Nephron (organoid): ENCODE measurements at regions not wholly inside any gene's neighbourhood (a gene's known extent, or its start where the extent isn't known, plus 50 kb on each side); places are given as distances from the start of the nearest gene placed in this dataset.

Experiments used
- H3K27ac Mint-ChIP-seq, 3 experiments: 2 replicates each; pipeline ENCODE4 v1.8.0; 2020; ENCODE audit warnings: mixed read lengths in 3 of 3, mild to moderate bottlenecking in 2 of 3, moderate library complexity in 1 of 3
- H3K27me3 Mint-ChIP-seq: 2 replicates; pipeline ENCODE4 v1.8.0; 2021; ENCODE audit warnings: low read depth, mild to moderate bottlenecking, moderate library complexity, mixed read lengths
- H3K36me3 Mint-ChIP-seq: 2 replicates; pipeline ENCODE4 v1.8.0; 2020; ENCODE audit warnings: low read depth, mixed read lengths
- H3K4me1 Mint-ChIP-seq: 2 replicates; pipeline ENCODE4 v1.8.0; 2020; ENCODE audit warnings: mixed read lengths
- H3K4me3 Mint-ChIP-seq, 3 experiments: 2 replicates each; pipeline ENCODE4 v1.8.0; 2020; ENCODE audit warnings: mild to moderate bottlenecking in 3 of 3, mixed read lengths in 3 of 3, moderate library complexity in 2 of 3
- H3K9me3 Mint-ChIP-seq: 2 replicates; pipeline ENCODE4 v1.8.0; 2020; ENCODE audit warnings: mixed read lengths
- TF ChIP-seq, protein P1 (sequence below), 3 experiments: fragments of 200-600 bp; sonication (generic); IDR thresholded peaks; one replicate each; pipeline ENCODE4 v1.5.0; 2021; ENCODE audit warnings: antibody characterized with exemption in 3 of 3; ENCODE audit not compliant: unreplicated experiment in 3 of 3

DNA sequence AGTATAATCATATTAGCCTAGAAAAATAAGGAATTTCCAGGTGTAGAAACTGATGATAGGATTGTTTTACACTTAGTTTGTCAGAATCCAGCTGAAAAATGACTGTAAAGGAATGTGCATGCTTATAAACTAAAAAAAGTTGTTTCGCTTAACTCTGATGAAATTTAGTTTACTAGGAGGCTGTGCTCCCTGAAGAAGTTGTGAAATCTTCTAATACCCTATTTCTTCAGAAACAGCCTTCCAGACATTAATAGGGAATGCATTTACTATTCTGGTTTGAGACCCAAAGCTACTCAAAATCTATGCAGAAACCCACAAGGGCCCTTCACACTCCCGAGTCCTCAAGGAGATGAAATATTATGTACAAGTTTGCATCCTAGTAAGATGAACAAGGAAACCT lies 105.5 kb upstream of the SSTR4 start:
- Mint-ChIP-seq H3K36me3 (no peaks in the 10 kb centered on the region), H3K4me3 (no peak overlapping the region), H3K9me3 (peaks cover 3% of the 10 kb centered on the region), H3K27ac (no peak overlapping the region), H3K4me1 (peaks cover 11% of the 10 kb centered on the region), H3K27me3 (peaks cover 5% of the 10 kb centered on the region)
- TF ChIP-seq, protein P1, sequence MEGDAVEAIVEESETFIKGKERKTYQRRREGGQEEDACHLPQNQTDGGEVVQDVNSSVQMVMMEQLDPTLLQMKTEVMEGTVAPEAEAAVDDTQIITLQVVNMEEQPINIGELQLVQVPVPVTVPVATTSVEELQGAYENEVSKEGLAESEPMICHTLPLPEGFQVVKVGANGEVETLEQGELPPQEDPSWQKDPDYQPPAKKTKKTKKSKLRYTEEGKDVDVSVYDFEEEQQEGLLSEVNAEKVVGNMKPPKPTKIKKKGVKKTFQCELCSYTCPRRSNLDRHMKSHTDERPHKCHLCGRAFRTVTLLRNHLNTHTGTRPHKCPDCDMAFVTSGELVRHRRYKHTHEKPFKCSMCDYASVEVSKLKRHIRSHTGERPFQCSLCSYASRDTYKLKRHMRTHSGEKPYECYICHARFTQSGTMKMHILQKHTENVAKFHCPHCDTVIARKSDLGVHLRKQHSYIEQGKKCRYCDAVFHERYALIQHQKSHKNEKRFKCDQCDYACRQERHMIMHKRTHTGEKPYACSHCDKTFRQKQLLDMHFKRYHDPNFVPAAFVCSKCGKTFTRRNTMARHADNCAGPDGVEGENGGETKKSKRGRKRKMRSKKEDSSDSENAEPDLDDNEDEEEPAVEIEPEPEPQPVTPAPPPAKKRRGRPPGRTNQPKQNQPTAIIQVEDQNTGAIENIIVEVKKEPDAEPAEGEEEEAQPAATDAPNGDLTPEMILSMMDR (IDR thresholded peaks at IDR 0.05; ENCODE audit: unreplicated experiment in 3 of 3) = no peak

DNA sequence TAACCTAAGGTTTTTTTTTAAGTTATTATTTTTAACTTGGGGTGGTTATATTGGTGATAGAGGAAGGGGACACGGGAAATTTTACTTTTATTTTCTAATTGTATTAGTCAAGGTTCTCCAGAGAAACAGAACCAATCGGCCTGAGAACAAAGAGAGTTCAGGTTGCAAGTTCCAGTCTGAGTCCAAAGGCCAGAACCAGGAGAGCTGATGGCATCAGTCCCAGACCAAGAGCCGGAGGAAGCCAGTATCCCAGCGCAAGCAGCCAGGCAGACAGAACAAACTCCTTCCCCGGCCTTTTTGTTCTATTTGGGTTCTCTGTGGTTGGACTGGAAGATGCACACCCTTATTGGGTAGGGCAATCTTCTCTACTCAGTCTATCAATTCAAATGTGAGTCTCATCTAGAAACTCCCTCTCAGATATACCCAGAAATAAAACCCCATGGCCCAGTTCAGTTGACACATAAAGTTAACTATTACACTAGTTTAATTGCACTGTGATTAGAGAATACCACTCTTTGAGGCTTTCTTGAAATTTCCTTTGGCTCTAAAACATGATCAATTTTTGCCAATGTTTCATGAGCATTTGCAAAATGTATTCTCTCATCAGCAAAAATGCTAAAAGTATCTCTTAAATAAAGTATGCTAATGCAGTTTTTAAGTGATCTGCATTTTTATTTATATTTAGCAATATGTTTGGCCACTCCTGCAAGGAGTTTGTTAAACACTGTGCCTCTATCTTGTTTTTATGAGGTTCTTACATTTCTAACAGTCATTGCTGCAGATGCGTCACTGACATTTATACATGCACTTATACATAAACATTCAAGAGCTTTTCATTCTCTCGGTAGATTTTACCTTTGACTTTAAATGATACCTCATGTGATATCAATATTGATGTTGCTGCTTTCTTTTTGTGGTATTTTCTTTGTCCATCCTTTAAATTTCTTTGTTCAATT lies 103.2 kb upstream of the SSTR4 start:
- peaks cover 6% of the 10 kb centered on the region for H3K9me3 Mint-ChIP-seq
- no peaks in the 10 kb centered on the region for H3K4me1 Mint-ChIP-seq
- H3K4me3 Mint-ChIP-seq = no peak overlapping the region
- TF ChIP-seq, protein P1 (IDR thresholded peaks at IDR 0.05; ENCODE audit: unreplicated experiment in 3 of 3) = no peak
- no peaks in the 10 kb centered on the region for H3K36me3 Mint-ChIP-seq
- H3K27ac Mint-ChIP-seq = no peak overlapping the region
- no peaks in the 10 kb centered on the region for H3K27me3 Mint-ChIP-seq

DNA sequence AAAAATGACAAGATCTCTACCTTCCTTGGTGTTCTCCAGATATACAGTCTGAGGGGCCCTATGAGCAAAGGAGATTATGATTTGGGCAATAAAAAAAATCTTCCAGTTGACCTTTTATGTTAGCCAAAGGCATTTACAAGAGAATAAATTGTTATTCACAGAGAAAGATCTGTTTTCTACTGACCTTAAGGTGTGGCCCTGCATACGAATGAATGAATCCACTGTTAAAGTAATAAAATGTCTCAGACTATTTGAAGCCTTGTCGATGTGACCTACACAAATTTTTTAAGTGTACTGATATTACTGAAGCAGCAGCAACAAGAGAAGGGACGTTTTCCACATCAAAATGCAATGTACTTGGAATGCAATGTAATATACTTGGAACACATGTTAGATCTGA lies 95.9 kb upstream of the SSTR4 start:
- H3K9me3 Mint-ChIP-seq = peaks cover 3% of the 10 kb centered on the region
- no peak overlapping the region for H3K4me3 Mint-ChIP-seq
- no peaks in the 10 kb centered on the region for H3K36me3 Mint-ChIP-seq

DNA sequence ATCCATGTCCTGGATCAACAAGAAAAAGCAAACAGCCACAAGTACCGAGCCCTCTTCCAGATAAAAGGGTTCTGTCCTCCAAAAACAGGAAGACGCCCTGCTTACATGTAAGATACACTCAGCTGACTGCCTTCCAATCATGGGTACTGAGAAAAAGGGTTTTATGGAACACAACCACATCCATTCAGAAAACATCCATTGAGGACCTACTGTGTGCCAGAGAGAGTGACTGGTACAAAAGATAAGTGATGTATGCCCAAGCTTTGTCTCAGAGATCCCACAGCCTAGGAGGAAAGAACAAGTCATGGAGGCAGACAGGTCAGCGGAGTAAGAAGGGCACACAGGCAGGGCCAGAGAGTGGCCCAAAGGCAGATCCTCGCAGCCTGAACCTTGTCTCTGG lies 94.8 kb upstream of the SSTR4 start:
- peaks cover 42% of the 10 kb centered on the region for H3K4me1 Mint-ChIP-seq
- no peak overlapping the region for H3K27ac Mint-ChIP-seq
- peaks cover 4% of the 10 kb centered on the region for H3K27me3 Mint-ChIP-seq
- no peak overlapping the region for H3K4me3 Mint-ChIP-seq
- no peaks in the 10 kb centered on the region for H3K36me3 Mint-ChIP-seq
- peaks cover 2% of the 10 kb centered on the region for H3K9me3 Mint-ChIP-seq
- TF ChIP-seq, protein P1 (IDR thresholded peaks at IDR 0.05; ENCODE audit: unreplicated experiment in 3 of 3) = no peak

More for the DNA sequence above, 95.9 kb upstream of the SSTR4 start:
- peaks cover 4% of the 10 kb centered on the region for H3K27me3 Mint-ChIP-seq
- TF ChIP-seq, protein P1 (IDR thresholded peaks at IDR 0.05; ENCODE audit: unreplicated experiment in 3 of 3) = no peak
- no peak overlapping the region for H3K27ac Mint-ChIP-seq
- H3K4me1 Mint-ChIP-seq = peaks cover 35% of the 10 kb centered on the region

DNA sequence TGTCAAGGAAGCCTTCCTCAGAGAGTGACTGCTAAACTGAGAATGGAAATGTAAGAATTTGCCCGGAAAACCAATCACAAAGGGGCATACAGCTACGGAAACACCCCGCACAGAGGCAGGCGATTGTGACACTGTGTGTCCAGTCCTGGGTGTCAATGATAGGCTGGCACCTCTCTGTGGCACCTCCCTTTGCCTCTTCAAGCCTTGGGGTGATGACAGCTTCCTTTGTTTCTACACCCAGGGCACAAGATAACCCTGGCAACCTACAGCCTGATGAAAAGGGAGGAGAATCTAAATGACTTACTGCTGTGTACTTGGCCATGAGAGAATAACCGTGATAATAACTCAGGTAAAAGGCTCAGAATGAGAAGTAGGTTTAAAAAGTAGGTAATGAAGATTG lies 93.6 kb upstream of the SSTR4 start:
- H3K27me3 Mint-ChIP-seq = peaks cover 4% of the 10 kb centered on the region
- H3K36me3 Mint-ChIP-seq = no peaks in the 10 kb centered on the region
- TF ChIP-seq, protein P1 (IDR thresholded peaks at IDR 0.05; ENCODE audit: unreplicated experiment in 3 of 3) = no peak

More for the DNA sequence above, 93.6 kb upstream of the SSTR4 start:
- Mint-ChIP-seq H3K4me1 (peaks cover 54% of the 10 kb centered on the region), H3K4me3 (no peak overlapping the region), H3K9me3 (peaks cover 1% of the 10 kb centered on the region), H3K27ac (peak overlapping the region in 2 of 3 experiments; percentile 20 to 53)
